Transverse colon (tissue), 4 donors: ENCODE measurements at regions not wholly inside any gene's neighbourhood (a gene's known extent, or its start where the extent isn't known, plus 50 kb on each side); places are given as distances from the start of the nearest gene placed in this dataset.
"Not testable (repeated sequence)": the region's sequence is repeated elsewhere in the genome, so short reads cannot be mapped to it uniquely, and the experiment has no call there.

Experiments used
- CTCF ChIP-seq, 5 experiments: fragments of 200-600 bp in 3 of 5; fragments of 450-650 bp in 2 of 5; sonication (generic) in 3 of 5; IDR thresholded peaks; 1 replicate in 2 of 5; 2 replicates in 3 of 5; pipeline ENCODE4 v1.5.1; 2016 to 2017; ENCODE audit warnings: antibody characterized with exemption in 5 of 5, inconsistent platforms in 3 of 5, mild to moderate bottlenecking in 2 of 5, moderate library complexity in 1 of 5
- POLR2A ChIP-seq: fragments of 450-650 bp; IDR thresholded peaks from one replicate; pipeline ENCODE4 v1.6.1; 2016; ENCODE audit warnings: antibody characterized with exemption, mild to moderate bottlenecking, moderate library complexity
- POLR2AphosphoS5 ChIP-seq, 3 donors: sonication (generic); formaldehyde crosslinking; IDR thresholded peaks; one replicate each; pipeline ENCODE4 v1.6.1; 2016; ENCODE audit warnings: antibody characterized with exemption in 3 of 3

DNA sequence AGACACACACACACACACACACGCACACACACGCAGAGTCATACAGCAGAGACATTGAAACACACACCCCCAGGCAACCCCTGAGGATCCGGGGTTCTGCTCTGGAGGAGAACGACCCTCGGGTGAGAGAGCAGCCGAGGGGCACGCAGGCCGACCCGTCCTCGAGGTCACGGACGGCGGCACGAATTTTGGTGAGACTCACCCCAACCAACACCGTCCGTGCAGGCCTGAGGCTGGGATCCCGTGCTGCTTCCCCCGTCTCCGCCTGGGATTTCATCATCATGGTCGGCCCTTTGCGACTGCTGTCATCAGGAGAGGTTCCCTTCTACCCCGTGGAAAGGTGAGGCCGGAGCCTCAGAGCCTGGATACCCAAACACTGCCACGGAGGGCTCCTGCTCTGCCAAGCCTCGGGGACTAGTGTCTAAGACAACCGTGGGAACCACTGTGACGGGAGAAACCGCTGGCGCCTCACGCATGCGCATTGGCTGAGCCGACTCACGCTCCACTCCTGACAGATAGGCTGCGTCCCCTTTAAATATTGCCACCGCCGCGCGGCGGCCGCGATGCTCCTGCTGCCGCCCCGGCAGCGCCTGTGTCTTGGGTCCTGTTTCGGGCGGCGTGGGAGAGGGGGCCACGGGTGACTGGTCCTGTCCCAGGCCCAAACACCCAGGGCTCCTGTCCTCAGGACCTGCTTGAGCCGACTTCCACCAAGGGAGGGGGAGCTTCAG, 699.1 kb upstream of the TPTE start:
- TF ChIP-seq POLR2AphosphoS5 (IDR thresholded peaks at IDR 0.05); CTCF (IDR thresholded peaks at IDR 0.05); POLR2A: not testable (repeated sequence)
